ENCODE measurements at regions not wholly inside any gene's neighbourhood (a gene's known extent, or its start where the extent isn't known, plus 50 kb on each side); places are given as distances from the start of the nearest gene placed in this dataset.

DNA sequence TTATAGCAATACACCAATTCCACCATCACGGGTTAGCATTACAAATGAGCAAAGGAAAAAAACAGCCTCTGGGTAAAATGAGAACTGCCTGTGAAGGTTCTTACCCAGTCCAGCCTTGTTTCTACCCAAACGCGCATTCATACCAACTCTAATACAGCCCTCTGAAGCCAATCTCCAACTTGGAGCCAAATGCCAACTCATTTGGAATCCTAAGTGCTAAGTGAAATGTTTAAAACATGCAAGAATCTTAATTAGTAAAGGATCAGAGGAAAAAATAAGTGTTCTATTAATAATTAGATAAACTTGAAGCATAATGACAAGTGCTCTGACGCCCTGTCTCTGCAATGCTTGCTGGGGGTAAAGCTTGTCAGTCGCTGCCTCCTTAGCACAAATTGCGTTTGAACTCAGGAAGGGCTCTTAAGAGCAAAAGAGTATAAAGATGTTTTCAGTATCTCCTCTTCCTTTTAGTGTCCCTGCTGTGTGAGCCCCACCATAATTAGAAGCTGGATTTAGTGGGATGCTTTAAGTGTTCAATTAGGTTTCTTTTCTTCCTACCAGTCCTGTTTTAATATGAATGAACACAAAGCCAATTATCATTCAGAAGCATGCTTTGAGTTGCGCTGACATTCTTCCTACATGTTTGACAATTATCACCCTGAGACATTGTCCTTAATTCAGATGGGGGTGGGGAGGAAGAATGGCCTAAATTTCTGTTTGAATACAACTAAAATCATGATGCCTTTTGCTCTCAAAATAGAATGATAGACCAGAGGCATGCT is 537.6 kb downstream of the DTWD2 start:
- no peaks in the 10 kb centered on the region for H3K36me3 ChIP-seq (ENCODE audit: control insufficient read depth, insufficient read depth, low read length)
- no peak for TF ChIP-seq CTCF (IDR thresholded peaks at IDR 0.05; ENCODE audit: insufficient read depth, low read length, poor library complexity, severe bottlenecking)
- no peak for DNase-seq (ENCODE audit: extremely low read depth, insufficient read length)
- H3K4me3 ChIP-seq (replicated peaks; ENCODE audit: low read depth, low read length), result no peak overlapping the region
- H3K27me3 ChIP-seq (replicated peaks; ENCODE audit: control insufficient read depth, insufficient read depth, low read length), result no peaks in the 10 kb centered on the region

DNA sequence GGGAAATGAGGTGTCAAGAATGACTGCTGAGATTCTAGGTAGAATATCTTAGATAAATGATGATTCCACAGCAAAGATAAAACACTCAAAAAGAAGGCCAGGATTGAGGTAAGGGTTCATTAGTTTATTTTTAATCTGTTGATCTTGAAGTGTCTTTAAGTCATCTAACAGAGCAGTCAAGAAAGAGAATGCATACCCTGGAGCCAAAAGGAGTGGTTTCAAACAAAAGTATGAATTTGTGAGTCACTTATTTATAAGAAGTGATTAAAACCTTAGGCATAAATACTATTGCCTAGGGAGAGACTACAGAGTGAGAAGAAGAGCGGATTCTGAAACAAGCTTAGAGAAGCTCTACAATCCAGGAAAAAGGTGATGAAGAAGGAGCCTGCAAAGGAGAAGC is 541.0 kb downstream of the DTWD2 start:
- no peak for DNase-seq (ENCODE audit: extremely low read depth, insufficient read length)
- no peaks in the 10 kb centered on the region for H3K27me3 ChIP-seq (replicated peaks; ENCODE audit: control insufficient read depth, insufficient read depth, low read length)
- no peak overlapping the region for H3K4me3 ChIP-seq (replicated peaks; ENCODE audit: low read depth, low read length)
- TF ChIP-seq CTCF (IDR thresholded peaks at IDR 0.05; ENCODE audit: insufficient read depth, low read length, poor library complexity, severe bottlenecking), result no peak
- no peaks in the 10 kb centered on the region for H3K36me3 ChIP-seq (ENCODE audit: control insufficient read depth, insufficient read depth, low read length)

DNA sequence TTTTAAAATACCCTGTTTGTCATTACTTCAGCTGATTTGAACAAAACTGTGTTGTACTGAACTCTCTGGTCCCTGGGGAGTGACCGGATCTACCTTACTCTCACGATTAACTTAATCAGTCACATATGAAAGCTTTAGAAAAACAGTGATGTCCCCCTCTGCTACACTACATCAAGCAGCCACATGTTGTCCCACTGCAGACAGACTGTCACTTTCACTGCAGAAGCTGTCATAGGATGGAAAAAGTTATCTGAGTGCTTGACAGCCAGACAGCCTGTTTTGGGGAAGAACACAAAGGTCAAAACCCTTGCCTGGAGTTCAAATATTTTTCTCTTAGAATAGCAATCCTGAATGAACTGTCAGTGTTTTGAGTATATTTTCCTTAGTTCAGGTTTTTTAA is 546.4 kb downstream of the DTWD2 start:
- no peaks in the 10 kb centered on the region for H3K36me3 ChIP-seq (ENCODE audit: control insufficient read depth, insufficient read depth, low read length)
- no peak overlapping the region for H3K4me3 ChIP-seq (replicated peaks; ENCODE audit: low read depth, low read length)
- TF ChIP-seq CTCF (IDR thresholded peaks at IDR 0.05; ENCODE audit: insufficient read depth, low read length, poor library complexity, severe bottlenecking), result no peak
- no peak for DNase-seq (ENCODE audit: extremely low read depth, insufficient read length)
- no peaks in the 10 kb centered on the region for H3K27me3 ChIP-seq (replicated peaks; ENCODE audit: control insufficient read depth, insufficient read depth, low read length)

DNA sequence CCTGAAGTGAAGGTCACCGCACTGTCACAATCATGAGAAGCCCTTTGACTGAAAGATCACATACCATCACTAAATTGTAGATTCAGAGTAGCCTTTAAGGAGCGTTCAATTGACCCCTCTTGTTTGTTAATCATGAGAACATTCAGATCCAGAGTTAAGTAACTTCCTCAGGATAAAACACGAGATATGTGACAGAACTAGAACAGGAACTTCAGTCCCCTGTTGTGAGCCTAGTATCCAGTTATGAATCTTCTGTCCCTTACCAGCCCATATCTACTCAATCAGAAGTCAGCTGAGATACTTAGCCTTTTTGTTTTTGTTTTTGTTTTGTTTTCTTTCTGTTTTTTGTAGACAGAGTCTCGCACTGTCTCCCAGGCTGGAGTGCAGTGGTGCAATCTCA is 547.3 kb downstream of the DTWD2 start:
- no peak for TF ChIP-seq CTCF (IDR thresholded peaks at IDR 0.05; ENCODE audit: insufficient read depth, low read length, poor library complexity, severe bottlenecking)
- Histone ChIP-seq H3K36me3 (ENCODE audit: control insufficient read depth, insufficient read depth, low read length) (no peaks in the 10 kb centered on the region), H3K4me3 (replicated peaks; ENCODE audit: low read depth, low read length) (no peak overlapping the region), H3K27me3 (replicated peaks; ENCODE audit: control insufficient read depth, insufficient read depth, low read length) (no peaks in the 10 kb centered on the region)
- DNase-seq (ENCODE audit: extremely low read depth, insufficient read length), result no peak

GRCh38 chr5:118440496-118440895 is 547.9 kb downstream of the DTWD2 start:
- Histone ChIP-seq H3K36me3 (ENCODE audit: control insufficient read depth, insufficient read depth, low read length) (no peaks in the 10 kb centered on the region), H3K27me3 (replicated peaks; ENCODE audit: control insufficient read depth, insufficient read depth, low read length) (no peaks in the 10 kb centered on the region), H3K4me3 (replicated peaks; ENCODE audit: low read depth, low read length) (no peak overlapping the region)
- TF ChIP-seq CTCF (IDR thresholded peaks at IDR 0.05; ENCODE audit: insufficient read depth, low read length, poor library complexity, severe bottlenecking), result no peak
- no peak for DNase-seq (ENCODE audit: extremely low read depth, insufficient read length)

- Histone ChIP-seq H3K4me3 (replicated peaks; ENCODE audit: low read depth, low read length) (no peak overlapping the region), H3K27me3 (replicated peaks; ENCODE audit: control insufficient read depth, insufficient read depth, low read length) (no peaks in the 10 kb centered on the region), H3K36me3 (ENCODE audit: control insufficient read depth, insufficient read depth, low read length) (no peaks in the 10 kb centered on the region)
- TF ChIP-seq CTCF (IDR thresholded peaks at IDR 0.05; ENCODE audit: insufficient read depth, low read length, poor library complexity, severe bottlenecking), result no peak
- no peak for DNase-seq (ENCODE audit: extremely low read depth, insufficient read length)
Measured at GRCh38 chr5:118439831-118440230, 548.5 kb downstream of the DTWD2 start.

All from GM06990 (cell line).